ENCODE measurements at regions not wholly inside any gene's neighbourhood (a gene's known extent, or its start where the extent isn't known, plus 50 kb on each side); places are given as distances from the start of the nearest gene placed in this dataset.
"Not testable (repeated sequence)": the region's sequence is repeated elsewhere in the genome, so short reads cannot be mapped to it uniquely, and the experiment has no call there.

DNA sequence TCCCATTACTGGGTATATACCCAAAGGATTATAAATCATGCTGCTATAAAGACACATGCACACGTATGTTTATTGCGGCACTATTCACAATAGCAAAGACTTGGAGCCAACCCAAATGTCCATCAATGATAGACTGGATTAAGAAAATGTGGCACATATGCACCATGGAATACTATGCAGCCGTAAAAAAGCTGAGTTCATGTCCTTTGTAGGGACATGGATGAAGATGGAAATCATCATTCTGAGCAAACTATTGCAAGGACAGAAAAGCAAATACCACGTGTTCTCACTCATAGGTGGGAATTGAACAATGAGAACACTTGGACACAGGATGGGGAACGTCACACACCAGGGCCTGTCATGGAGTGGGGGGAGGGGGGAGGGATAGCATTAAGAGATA is 175.0 kb upstream of the FZD8 start:
- H3K27me3 ChIP-seq (replicated peaks; ENCODE audit: control insufficient read depth, insufficient read depth, low read length); H3K9ac ChIP-seq (ENCODE audit: low read length); DNase-seq (ENCODE audit: low read depth); H3K4me3 ChIP-seq (ENCODE audit: low read length); H3K9me3 ChIP-seq (ENCODE audit: control insufficient read depth, low read length); H3K36me3 ChIP-seq (ENCODE audit: control insufficient read depth, insufficient read depth, low read length, severe bottlenecking): not testable (repeated sequence)
- H3K4me1 ChIP-seq (ENCODE audit: control insufficient read depth, insufficient read depth, low read length): peaks cover 11% of the 10 kb centered on the region

DNA sequence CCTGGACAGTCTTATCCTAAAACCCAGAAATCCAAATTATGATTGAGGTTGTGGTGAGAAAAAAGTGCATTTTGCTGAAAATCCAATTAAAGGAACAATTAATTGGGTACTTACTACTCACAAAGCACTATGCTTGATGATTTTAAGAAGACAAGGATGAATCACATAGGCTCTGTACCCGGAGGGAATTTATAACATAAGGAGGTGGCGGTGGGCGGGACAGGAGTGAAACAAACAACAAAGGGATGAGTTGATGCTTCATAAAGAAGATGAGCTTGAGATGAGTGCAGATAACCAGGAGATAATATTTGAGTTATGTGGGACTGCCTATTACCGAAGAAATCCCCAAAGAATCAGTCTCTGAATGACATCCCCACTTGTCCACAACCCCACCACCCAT is 171.1 kb upstream of the FZD8 start:
- DNase-seq (ENCODE audit: low read depth): no peak
- Histone ChIP-seq H3K36me3 (ENCODE audit: control insufficient read depth, insufficient read depth, low read length, severe bottlenecking) (no peaks in the 10 kb centered on the region), H3K9me3 (ENCODE audit: control insufficient read depth, low read length) (no peaks in the 10 kb centered on the region), H3K4me1 (ENCODE audit: control insufficient read depth, insufficient read depth, low read length) (no peaks in the 10 kb centered on the region), H3K9ac (ENCODE audit: low read length) (no peak overlapping the region), H3K27me3 (replicated peaks; ENCODE audit: control insufficient read depth, insufficient read depth, low read length) (peaks cover 3% of the 10 kb centered on the region), H3K4me3 (ENCODE audit: low read length) (no peak overlapping the region)

DNA sequence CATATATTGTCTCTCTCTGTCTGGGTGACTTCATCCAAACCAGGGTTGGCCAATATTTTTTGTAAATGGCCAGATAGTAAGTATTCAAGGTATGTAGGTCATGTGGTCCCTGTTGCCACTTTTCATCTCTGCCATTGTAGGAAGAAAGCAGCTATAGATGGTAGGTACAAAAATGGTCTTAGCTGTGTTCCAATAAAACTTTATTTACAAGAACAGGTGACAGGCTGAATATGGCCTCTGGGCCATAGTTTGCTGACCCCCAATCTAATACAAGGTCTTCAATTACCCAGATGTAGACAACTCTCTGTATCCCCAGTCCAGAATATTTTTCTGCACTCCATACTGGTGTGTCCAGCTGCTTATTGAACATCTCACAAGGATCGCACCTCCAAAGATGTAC is 166.2 kb upstream of the FZD8 start:
- no peaks in the 10 kb centered on the region for H3K4me1 ChIP-seq (ENCODE audit: control insufficient read depth, insufficient read depth, low read length)
- no peak for DNase-seq (ENCODE audit: low read depth)
- H3K4me3 ChIP-seq (ENCODE audit: low read length): no peak overlapping the region
- no peak overlapping the region for H3K9ac ChIP-seq (ENCODE audit: low read length)
- H3K9me3 ChIP-seq (ENCODE audit: control insufficient read depth, low read length): no peaks in the 10 kb centered on the region
- H3K27me3 ChIP-seq (replicated peaks; ENCODE audit: control insufficient read depth, insufficient read depth, low read length): peaks cover 3% of the 10 kb centered on the region
- no peaks in the 10 kb centered on the region for H3K36me3 ChIP-seq (ENCODE audit: control insufficient read depth, insufficient read depth, low read length, severe bottlenecking)

DNA sequence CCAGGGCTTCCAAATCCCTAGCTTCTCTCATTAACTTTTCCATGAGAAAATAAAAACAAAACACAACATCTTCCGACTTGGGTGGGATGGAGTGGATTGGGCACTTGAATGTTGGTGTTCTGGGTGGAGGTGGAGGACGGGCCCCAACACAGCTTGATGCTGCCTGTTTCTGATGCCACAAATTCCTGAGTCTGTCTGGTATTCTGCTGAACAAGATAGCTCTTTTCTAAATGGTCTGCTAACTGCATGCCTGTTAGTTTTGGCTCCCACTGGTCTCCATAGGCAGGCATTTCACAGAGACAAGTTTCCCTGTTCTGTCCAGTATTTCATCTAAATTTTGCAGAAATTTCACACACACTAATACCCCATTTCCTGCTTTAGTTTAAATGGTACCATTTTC is 160.9 kb upstream of the FZD8 start:
- H3K27me3 ChIP-seq (replicated peaks; ENCODE audit: control insufficient read depth, insufficient read depth, low read length): no peaks in the 10 kb centered on the region
- no peaks in the 10 kb centered on the region for H3K36me3 ChIP-seq (ENCODE audit: control insufficient read depth, insufficient read depth, low read length, severe bottlenecking)
- DNase-seq (ENCODE audit: low read depth): no peak
- no peak overlapping the region for H3K9ac ChIP-seq (ENCODE audit: low read length)
- peaks cover 14% of the 10 kb centered on the region for H3K9me3 ChIP-seq (ENCODE audit: control insufficient read depth, low read length)
- peaks cover 5% of the 10 kb centered on the region for H3K4me1 ChIP-seq (ENCODE audit: control insufficient read depth, insufficient read depth, low read length)
- H3K4me3 ChIP-seq (ENCODE audit: low read length): no peak overlapping the region

DNA sequence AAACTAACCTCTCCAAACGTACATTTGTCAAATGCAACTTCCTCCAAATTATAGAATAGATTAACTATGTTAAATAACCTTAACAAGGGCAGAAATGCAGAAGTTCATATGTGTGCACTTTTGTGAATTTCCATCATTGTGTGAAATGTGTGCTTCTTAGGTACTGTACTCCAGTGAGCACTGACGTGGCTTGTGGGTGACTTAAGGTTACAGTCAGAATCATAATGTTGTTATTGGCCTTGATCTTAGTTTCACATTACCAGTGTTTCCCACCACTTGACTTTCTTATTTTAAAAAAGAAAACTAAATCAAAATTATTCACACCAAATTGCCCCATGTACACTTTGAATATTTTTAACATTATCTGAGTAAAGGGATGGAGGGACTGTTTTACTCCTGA is 155.1 kb upstream of the FZD8 start:
- Histone ChIP-seq H3K36me3 (ENCODE audit: control insufficient read depth, insufficient read depth, low read length, severe bottlenecking) (no peaks in the 10 kb centered on the region), H3K9me3 (ENCODE audit: control insufficient read depth, low read length) (peaks cover 9% of the 10 kb centered on the region), H3K4me3 (ENCODE audit: low read length) (no peak overlapping the region), H3K4me1 (ENCODE audit: control insufficient read depth, insufficient read depth, low read length) (peaks cover 5% of the 10 kb centered on the region), H3K27me3 (replicated peaks; ENCODE audit: control insufficient read depth, insufficient read depth, low read length) (no peaks in the 10 kb centered on the region), H3K9ac (ENCODE audit: low read length) (no peak overlapping the region)
- no peak for DNase-seq (ENCODE audit: low read depth)

DNA sequence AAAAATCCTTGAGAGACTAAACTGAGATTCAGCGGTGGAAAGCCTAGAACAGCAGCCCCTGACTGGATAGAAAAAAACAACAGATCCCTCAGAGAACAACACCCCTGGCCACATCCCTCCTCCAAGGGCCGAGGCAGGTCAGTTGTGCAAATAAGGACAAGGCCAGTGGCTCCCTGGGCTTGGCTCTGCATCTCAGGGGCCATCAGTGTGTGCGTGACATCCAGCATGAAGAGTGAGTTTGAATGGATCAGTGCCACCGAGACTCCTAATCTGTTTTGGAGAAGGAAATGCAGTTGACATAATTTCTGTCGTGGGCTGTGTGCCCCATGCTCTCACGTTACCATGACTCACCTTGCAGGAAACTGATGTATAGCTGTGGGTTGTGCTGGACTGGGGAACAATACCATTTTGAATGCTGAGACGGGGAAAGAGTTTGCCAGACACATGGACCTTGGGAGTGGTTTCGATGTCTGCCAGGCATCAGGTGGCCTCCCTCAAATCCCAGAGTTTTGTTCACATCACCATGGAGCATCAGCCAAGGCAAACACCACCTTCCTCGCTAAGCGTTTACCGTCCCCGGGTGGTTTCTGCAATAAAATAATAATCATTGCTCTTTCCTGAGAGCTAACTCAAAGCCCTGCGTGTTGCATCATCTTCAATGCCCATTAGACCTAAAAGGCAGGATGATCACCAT is 153.2 kb upstream of the FZD8 start:
- Histone ChIP-seq H3K4me3 (ENCODE audit: low read length) (no peak overlapping the region), H3K4me1 (ENCODE audit: control insufficient read depth, insufficient read depth, low read length) (peaks cover 5% of the 10 kb centered on the region), H3K9ac (ENCODE audit: low read length) (no peak overlapping the region), H3K9me3 (ENCODE audit: control insufficient read depth, low read length) (no peaks in the 10 kb centered on the region), H3K27me3 (replicated peaks; ENCODE audit: control insufficient read depth, insufficient read depth, low read length) (no peaks in the 10 kb centered on the region), H3K36me3 (ENCODE audit: control insufficient read depth, insufficient read depth, low read length, severe bottlenecking) (no peaks in the 10 kb centered on the region)
- no peak for DNase-seq (ENCODE audit: low read depth)

DNA sequence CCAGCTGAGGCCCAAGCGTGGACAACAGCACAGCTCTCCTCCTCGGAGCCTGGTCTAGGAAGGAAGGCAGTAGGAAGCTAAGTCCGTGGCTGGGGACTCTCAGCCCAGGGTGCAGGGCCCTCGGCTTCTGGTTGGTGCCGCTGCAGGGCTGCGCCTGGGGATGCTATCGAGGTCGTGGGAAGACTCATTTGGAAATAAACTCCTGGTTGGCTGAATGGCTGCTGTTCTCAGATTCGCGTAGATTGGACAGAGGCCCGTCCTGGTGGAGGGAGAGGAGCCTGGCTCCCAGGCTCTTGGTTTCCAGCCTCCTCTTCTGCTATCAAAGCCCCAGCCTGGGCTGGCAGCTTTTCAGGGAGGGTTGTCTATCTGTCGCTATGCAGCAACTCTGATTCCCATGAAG is 152.6 kb upstream of the FZD8 start:
- H3K4me1 ChIP-seq (ENCODE audit: control insufficient read depth, insufficient read depth, low read length): peaks cover 8% of the 10 kb centered on the region
- H3K9ac ChIP-seq (ENCODE audit: low read length): no peak overlapping the region
- no peaks in the 10 kb centered on the region for H3K27me3 ChIP-seq (replicated peaks; ENCODE audit: control insufficient read depth, insufficient read depth, low read length)
- no peaks in the 10 kb centered on the region for H3K36me3 ChIP-seq (ENCODE audit: control insufficient read depth, insufficient read depth, low read length, severe bottlenecking)
- no peak for DNase-seq (ENCODE audit: low read depth)
- H3K4me3 ChIP-seq (ENCODE audit: low read length): no peak overlapping the region
- H3K9me3 ChIP-seq (ENCODE audit: control insufficient read depth, low read length): no peaks in the 10 kb centered on the region

DNA sequence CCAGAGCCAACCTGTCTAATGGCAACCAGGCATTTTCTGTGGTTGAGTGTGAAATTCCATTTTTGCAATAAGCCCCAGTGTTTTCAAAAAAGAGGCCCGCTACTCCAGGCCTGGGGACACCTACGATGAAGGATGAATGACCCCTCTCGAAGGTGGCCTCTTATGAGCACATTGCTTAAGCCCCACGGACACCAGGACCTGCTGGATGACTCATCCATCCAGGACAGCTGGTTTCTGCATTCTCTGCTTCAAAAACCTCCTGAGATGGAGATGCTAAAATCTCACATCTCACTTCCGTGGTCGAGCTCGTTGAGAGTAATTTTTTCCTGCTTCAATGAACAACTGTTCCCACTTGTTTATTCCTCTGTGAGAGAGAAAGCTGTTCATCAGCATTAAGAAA is 150.2 kb upstream of the FZD8 start:
- Histone ChIP-seq H3K36me3 (ENCODE audit: control insufficient read depth, insufficient read depth, low read length, severe bottlenecking) (no peaks in the 10 kb centered on the region), H3K9me3 (ENCODE audit: control insufficient read depth, low read length) (peaks cover 4% of the 10 kb centered on the region), H3K4me1 (ENCODE audit: control insufficient read depth, insufficient read depth, low read length) (peaks cover 3% of the 10 kb centered on the region), H3K27me3 (replicated peaks; ENCODE audit: control insufficient read depth, insufficient read depth, low read length) (no peaks in the 10 kb centered on the region), H3K4me3 (ENCODE audit: low read length) (no peak overlapping the region), H3K9ac (ENCODE audit: low read length) (no peak overlapping the region)
- no peak for DNase-seq (ENCODE audit: low read depth)

DNA sequence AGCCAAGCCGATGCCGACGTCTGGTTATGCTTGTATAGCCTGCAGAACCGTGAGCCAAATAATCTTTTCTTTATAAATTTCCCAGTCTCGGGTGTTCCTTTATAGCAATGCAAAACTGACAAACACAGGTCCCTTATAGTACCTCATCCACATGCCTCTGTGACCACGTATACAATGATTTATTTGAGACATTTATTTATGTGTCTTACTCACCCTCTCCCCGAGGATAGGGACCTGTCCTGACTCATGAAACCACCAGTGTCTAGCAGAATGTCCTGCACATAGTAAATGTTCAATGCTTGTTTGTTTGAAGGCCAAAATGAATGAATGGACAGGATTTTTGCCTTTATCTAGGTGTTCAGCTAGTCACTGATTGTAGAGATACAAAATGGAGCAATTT is 147.9 kb upstream of the FZD8 start:
- Histone ChIP-seq H3K9me3 (ENCODE audit: control insufficient read depth, low read length) (peaks cover 13% of the 10 kb centered on the region), H3K4me3 (ENCODE audit: low read length) (no peak overlapping the region), H3K27me3 (replicated peaks; ENCODE audit: control insufficient read depth, insufficient read depth, low read length) (no peaks in the 10 kb centered on the region), H3K4me1 (ENCODE audit: control insufficient read depth, insufficient read depth, low read length) (peaks cover 3% of the 10 kb centered on the region), H3K9ac (ENCODE audit: low read length) (no peak overlapping the region), H3K36me3 (ENCODE audit: control insufficient read depth, insufficient read depth, low read length, severe bottlenecking) (no peaks in the 10 kb centered on the region)
- no peak for DNase-seq (ENCODE audit: low read depth)

DNA sequence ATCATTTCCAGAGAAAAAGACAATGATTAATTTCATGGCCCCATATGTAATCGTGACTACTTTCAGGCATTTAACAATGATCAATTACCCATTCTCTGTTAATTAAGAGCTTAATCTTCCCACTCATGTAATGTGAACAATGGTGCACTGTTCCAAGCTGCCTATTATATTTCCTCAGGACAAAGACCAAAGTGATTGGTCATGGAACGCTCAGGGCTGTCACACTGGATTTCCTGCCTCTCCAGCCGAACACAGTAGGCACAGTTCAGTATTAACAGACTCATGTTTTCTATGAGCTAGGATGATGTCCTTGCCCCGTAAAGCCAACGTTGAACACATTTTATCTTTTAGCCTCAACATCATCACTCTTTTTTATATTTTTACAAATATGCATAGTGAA is 142.7 kb upstream of the FZD8 start:
- Histone ChIP-seq H3K4me1 (ENCODE audit: control insufficient read depth, insufficient read depth, low read length) (peaks cover 11% of the 10 kb centered on the region), H3K4me3 (ENCODE audit: low read length) (no peak overlapping the region), H3K9me3 (ENCODE audit: control insufficient read depth, low read length) (peaks cover 13% of the 10 kb centered on the region), H3K27me3 (replicated peaks; ENCODE audit: control insufficient read depth, insufficient read depth, low read length) (no peaks in the 10 kb centered on the region), H3K36me3 (ENCODE audit: control insufficient read depth, insufficient read depth, low read length, severe bottlenecking) (no peaks in the 10 kb centered on the region), H3K9ac (ENCODE audit: low read length) (no peak overlapping the region)
- DNase-seq (ENCODE audit: low read depth): no peak

DNA sequence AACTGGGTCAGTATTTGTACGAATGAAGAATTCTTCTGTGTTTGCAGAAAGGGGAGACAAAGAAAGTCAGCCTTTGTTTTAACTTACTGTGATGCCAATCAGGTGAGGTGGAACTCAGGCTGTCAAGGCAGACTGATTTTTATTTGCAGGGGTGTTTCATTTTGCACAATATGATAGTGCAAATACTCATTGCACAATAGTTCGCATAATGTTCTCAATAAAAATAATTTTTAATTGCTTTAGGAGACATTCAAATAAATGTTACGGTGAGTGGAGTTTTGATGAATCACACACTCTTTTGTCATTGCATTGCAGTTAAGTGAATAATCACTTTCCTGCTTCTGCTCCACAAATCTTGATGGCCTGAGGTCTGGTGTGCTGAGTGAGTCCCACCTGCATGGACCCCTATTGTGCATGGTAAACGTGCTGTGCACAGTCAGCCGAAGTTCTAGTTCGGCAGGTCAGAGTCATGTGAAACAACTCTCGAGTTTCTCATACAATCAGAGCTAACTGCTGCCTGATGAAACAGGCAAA is 141.3 kb upstream of the FZD8 start:
- H3K9me3 ChIP-seq (ENCODE audit: control insufficient read depth, low read length): peaks cover 13% of the 10 kb centered on the region
- peak; percentile 29 for DNase-seq (ENCODE audit: low read depth)
- peaks cover 4% of the 10 kb centered on the region for H3K27me3 ChIP-seq (replicated peaks; ENCODE audit: control insufficient read depth, insufficient read depth, low read length)
- H3K9ac ChIP-seq (ENCODE audit: low read length): no peak overlapping the region
- no peak overlapping the region for H3K4me3 ChIP-seq (ENCODE audit: low read length)
- H3K36me3 ChIP-seq (ENCODE audit: control insufficient read depth, insufficient read depth, low read length, severe bottlenecking): no peaks in the 10 kb centered on the region
- H3K4me1 ChIP-seq (ENCODE audit: control insufficient read depth, insufficient read depth, low read length): peaks cover 11% of the 10 kb centered on the region

DNA sequence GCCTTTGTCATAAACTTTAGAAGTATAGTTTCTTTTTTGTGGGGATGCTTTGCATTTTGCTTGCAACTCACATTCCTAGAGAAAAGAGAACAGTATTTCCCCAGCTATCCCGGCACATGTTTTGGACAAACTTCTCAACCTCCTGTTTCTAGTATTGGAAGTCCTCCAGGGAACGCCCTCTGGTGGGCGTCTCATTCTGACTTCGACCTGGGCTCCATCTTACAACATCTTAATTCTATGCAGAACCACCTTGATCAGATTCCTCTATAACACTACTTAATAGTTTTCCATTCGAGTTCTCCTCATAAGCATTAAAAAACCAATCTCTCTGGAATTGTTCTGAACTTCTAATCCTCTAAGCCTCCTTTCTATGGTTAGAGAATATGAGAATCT is 139.5 kb upstream of the FZD8 start:
- DNase-seq (ENCODE audit: low read depth): no peak
- H3K9me3 ChIP-seq (ENCODE audit: control insufficient read depth, low read length): peaks cover 5% of the 10 kb centered on the region
- H3K9ac ChIP-seq (ENCODE audit: low read length): no peak overlapping the region
- H3K4me3 ChIP-seq (ENCODE audit: low read length): no peak overlapping the region
- peaks cover 8% of the 10 kb centered on the region for H3K27me3 ChIP-seq (replicated peaks; ENCODE audit: control insufficient read depth, insufficient read depth, low read length)
- H3K4me1 ChIP-seq (ENCODE audit: control insufficient read depth, insufficient read depth, low read length): peaks cover 11% of the 10 kb centered on the region
- no peaks in the 10 kb centered on the region for H3K36me3 ChIP-seq (ENCODE audit: control insufficient read depth, insufficient read depth, low read length, severe bottlenecking)

Data from adipocyte (in vitro differentiated cells).